Gastroesophageal sphincter (tissue), 3 donors: ENCODE measurements at regions not wholly inside any gene's neighbourhood (a gene's known extent, or its start where the extent isn't known, plus 50 kb on each side); places are given as distances from the start of the nearest gene placed in this dataset.

Source experiments
- CTCF ChIP-seq, 4 experiments: fragments of 200-600 bp in 2 of 4; fragments of 450-650 bp in 2 of 4; sonication (generic) in 1 of 4; IDR thresholded peaks; one replicate each; pipeline ENCODE4 v1.5.1; 2017 to 2019; ENCODE audit warnings: antibody characterized with exemption in 4 of 4, mild to moderate bottlenecking in 2 of 4, moderate library complexity in 2 of 4
- POLR2A ChIP-seq, 2 donors: fragments of 450-650 bp; IDR thresholded peaks; one replicate each; pipeline ENCODE4 v1.6.1; 2017; ENCODE audit warnings: antibody characterized with exemption in 2 of 2, mild to moderate bottlenecking in 2 of 2, moderate library complexity in 1 of 2

GRCh38 chr6:95354551-95354950, 222.8 kb upstream of the MANEA start:
- TF ChIP-seq POLR2A (IDR thresholded peaks at IDR 0.05) (no peak), CTCF (IDR thresholded peaks at IDR 0.05) (no peak)
